Stomach (tissue), 4 donors: ENCODE measurements at regions not wholly inside any gene's neighbourhood (a gene's known extent, or its start where the extent isn't known, plus 50 kb on each side); places are given as distances from the start of the nearest gene placed in this dataset.

Experiments
- CTCF ChIP-seq, 7 experiments: fragments of 450-650 bp in 4 of 7; fragments of 200-600 bp in 3 of 7; sonication (generic) in 3 of 7; IDR thresholded peaks; one replicate each; pipeline ENCODE4 v1.5.1; 2016 to 2019; ENCODE audit warnings: antibody characterized with exemption in 7 of 7, control low read depth in 2 of 7, mild to moderate bottlenecking in 1 of 7
- EP300 ChIP-seq: sonication (generic); formaldehyde crosslinking; IDR thresholded peaks from one replicate; pipeline ENCODE4 v1.6.1; 2017; ENCODE audit warnings: antibody characterized with exemption
- POLR2A ChIP-seq, 4 donors: fragments of 450-650 bp; IDR thresholded peaks; one replicate each; pipeline ENCODE4 v1.6.1; 2016; ENCODE audit warnings: antibody characterized with exemption in 4 of 4, control low read depth in 2 of 4, mild to moderate bottlenecking in 1 of 4, moderate library complexity in 1 of 4
- POLR2AphosphoS5 ChIP-seq, 3 donors: sonication (generic); formaldehyde crosslinking; IDR thresholded peaks; one replicate each; pipeline ENCODE4 v1.6.1; 2016; ENCODE audit warnings: antibody characterized with exemption in 3 of 3

- TF ChIP-seq EP300 (no peak), CTCF (IDR thresholded peaks at IDR 0.05) (no peak), POLR2A (IDR thresholded peaks at IDR 0.05) (no peak), POLR2AphosphoS5 (IDR thresholded peaks at IDR 0.05) (no peak)
These were observed 255.5 kb upstream of the GATB start for GRCh38 chr4:152016303-152016620.
